Hepatocyte (in vitro differentiated cells): ENCODE measurements at regions not wholly inside any gene's neighbourhood (a gene's known extent, or its start where the extent isn't known, plus 50 kb on each side); places are given as distances from the start of the nearest gene placed in this dataset.

Experiments used
- DNase-seq: peaks from one replicate; pipeline ENCODE4 v3.0.0-alpha.2; 2016; ENCODE audit warnings: low spot score
- H2AFZ ChIP-seq: fragments of 200-600 bp; sonication (generic); 2 replicates; pipeline ENCODE4 v1.6.0; 2016; ENCODE audit warnings: antibody characterized with exemption, mild to moderate bottlenecking
- H3K27ac ChIP-seq: fragments of 200-600 bp; sonication (generic); 2 replicates; pipeline ENCODE4 v1.5.1; 2016; ENCODE audit warnings: mild to moderate bottlenecking
- H3K27me3 ChIP-seq: fragments of 200-600 bp; sonication (generic); 2 replicates; pipeline ENCODE4 v1.6.1; 2016
- H3K36me3 ChIP-seq: fragments of 200-600 bp; sonication (generic); replicated peaks from 2 replicates; pipeline ENCODE4 v1.5.1; 2016; ENCODE audit warnings: low read depth; ENCODE audit not compliant: insufficient read depth
- H3K4me1 ChIP-seq: fragments of 200-600 bp; sonication (generic); 2 replicates; pipeline ENCODE4 v1.5.1; 2016; ENCODE audit warnings: mild to moderate bottlenecking, moderate library complexity; ENCODE audit not compliant: insufficient read depth
- H3K4me2 ChIP-seq: fragments of 200-600 bp; sonication (generic); 2 replicates; pipeline ENCODE4 v1.6.0; 2016
- H3K4me3 ChIP-seq: fragments of 200-600 bp; sonication (generic); 2 replicates; pipeline ENCODE4 v1.5.1; 2016; ENCODE audit warnings: mild to moderate bottlenecking
- H3K79me2 ChIP-seq: fragments of 200-600 bp; sonication (generic); 2 replicates; pipeline ENCODE4 v1.6.0; 2017; ENCODE audit warnings: mild to moderate bottlenecking
- H3K9me2 ChIP-seq: fragments of 200-600 bp; sonication (generic); replicated peaks from 2 replicates; pipeline ENCODE4 v1.6.0; 2017; ENCODE audit warnings: mild to moderate bottlenecking; ENCODE audit not compliant: insufficient read depth
- H3K9me3 ChIP-seq: fragments of 200-600 bp; sonication (generic); 2 replicates; pipeline ENCODE4 v1.5.1; 2016; ENCODE audit warnings: low read depth, mild to moderate bottlenecking
- H4K20me1 ChIP-seq: fragments of 200-600 bp; sonication (generic); 2 replicates; pipeline ENCODE4 v1.6.0; 2016; ENCODE audit warnings: mild to moderate bottlenecking; ENCODE audit not compliant: insufficient read depth, poor library complexity, severe bottlenecking
- EZH2 ChIP-seq: fragments of 200-600 bp; sonication (generic); IDR thresholded peaks from 2 replicates; pipeline ENCODE4 v1.6.1; 2016; ENCODE audit warnings: antibody characterized with exemption, mild to moderate bottlenecking, borderline replicate concordance
- EZH2phosphoT487 ChIP-seq: fragments of 200-600 bp; sonication (generic); IDR thresholded peaks from one replicate; pipeline ENCODE4 v1.6.1; 2018; ENCODE audit warnings: antibody characterized with exemption, mild to moderate bottlenecking, low read depth, moderate library complexity; ENCODE audit not compliant: unreplicated experiment, severe bottlenecking
- WGBS: methylation state at CpG from one replicate; pipeline ENCODE4 v1.1.6; 2016; ENCODE audit warnings: low lambda C conversion rate; ENCODE audit errors: missing lambda C conversion rate; 5-methylcytosine and 5-hydroxymethylcytosine counted together
- TF ChIP-seq, protein P1 (sequence below): fragments of 200-600 bp; sonication (generic); IDR thresholded peaks from 2 replicates; pipeline ENCODE4 v1.5.1; 2016; ENCODE audit warnings: antibody characterized with exemption, mild to moderate bottlenecking; ENCODE audit not compliant: poor library complexity

DNA sequence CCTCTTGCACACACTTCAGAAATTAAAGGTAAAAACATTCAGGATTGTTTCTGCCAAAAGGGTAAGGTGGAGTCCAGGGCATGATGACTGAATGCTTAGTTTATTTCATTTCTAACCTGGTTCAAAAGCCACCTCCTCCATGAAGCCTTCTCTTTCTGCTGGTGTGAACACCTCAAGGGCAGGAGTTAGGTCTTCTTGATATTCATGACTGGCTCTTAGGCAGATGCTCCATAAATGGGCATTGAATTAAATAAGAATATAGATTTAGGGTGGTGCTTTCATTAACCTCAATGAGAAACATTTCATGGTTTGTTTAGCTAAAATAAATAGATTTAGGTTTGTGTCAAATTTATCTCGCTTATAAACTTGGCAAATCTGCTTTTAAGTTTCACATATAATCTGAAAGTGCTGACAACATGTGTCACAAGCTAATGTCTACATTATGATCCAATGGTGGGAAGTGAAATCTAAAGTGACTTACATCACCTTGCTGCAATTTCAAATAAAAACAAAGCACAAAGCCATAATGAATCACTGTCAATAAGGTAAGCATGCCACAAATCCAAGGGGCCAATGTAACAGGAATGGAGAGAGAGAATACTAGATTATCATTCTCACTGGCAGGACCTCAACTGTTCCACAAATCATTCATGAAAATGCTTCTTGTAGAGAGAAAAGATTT lies 72.7 kb upstream of the GRIP1 start:
- no peaks in the 10 kb centered on the region for H3K79me2 ChIP-seq
- no peak overlapping the region for H3K4me2 ChIP-seq
- H4K20me1 ChIP-seq = no peaks in the 10 kb centered on the region
- H3K36me3 ChIP-seq = no peaks in the 10 kb centered on the region
- no peaks in the 10 kb centered on the region for H3K27me3 ChIP-seq
- no peak overlapping the region for H2AFZ ChIP-seq
- no peak overlapping the region for H3K27ac ChIP-seq
- no peaks in the 10 kb centered on the region for H3K9me3 ChIP-seq
- no peak for DNase-seq
- H3K4me3 ChIP-seq = no peak overlapping the region
- no peaks in the 10 kb centered on the region for H3K4me1 ChIP-seq
- WGBS = 96% methylated on average over 1 of the region's 1 CpG
- no peaks in the 10 kb centered on the region for H3K9me2 ChIP-seq
- TF ChIP-seq, protein P1, sequence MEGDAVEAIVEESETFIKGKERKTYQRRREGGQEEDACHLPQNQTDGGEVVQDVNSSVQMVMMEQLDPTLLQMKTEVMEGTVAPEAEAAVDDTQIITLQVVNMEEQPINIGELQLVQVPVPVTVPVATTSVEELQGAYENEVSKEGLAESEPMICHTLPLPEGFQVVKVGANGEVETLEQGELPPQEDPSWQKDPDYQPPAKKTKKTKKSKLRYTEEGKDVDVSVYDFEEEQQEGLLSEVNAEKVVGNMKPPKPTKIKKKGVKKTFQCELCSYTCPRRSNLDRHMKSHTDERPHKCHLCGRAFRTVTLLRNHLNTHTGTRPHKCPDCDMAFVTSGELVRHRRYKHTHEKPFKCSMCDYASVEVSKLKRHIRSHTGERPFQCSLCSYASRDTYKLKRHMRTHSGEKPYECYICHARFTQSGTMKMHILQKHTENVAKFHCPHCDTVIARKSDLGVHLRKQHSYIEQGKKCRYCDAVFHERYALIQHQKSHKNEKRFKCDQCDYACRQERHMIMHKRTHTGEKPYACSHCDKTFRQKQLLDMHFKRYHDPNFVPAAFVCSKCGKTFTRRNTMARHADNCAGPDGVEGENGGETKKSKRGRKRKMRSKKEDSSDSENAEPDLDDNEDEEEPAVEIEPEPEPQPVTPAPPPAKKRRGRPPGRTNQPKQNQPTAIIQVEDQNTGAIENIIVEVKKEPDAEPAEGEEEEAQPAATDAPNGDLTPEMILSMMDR = no peak
- no peak for TF ChIP-seq EZH2phosphoT487
- TF ChIP-seq EZH2 = no peak

DNA sequence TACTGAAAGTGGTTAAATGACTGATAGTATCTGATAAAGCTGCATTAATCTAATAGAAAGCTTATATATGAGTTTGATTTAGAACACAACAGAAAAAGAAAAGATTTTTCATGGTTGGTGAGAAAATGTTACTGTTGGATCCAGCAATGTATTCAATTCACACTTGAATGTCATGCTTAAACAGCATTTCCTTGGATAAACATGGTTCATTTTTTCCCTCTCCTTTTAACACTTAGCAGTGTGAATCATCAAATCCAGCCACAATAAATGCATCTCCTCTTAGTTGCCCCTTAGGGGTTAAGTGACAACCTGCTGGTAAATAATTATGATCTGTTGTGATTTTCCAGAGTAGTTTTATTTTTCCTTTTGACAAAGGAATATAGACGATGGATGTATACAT lies 74.9 kb upstream of the GRIP1 start:
- H3K36me3 ChIP-seq = no peaks in the 10 kb centered on the region
- no peaks in the 10 kb centered on the region for H3K9me3 ChIP-seq
- no peaks in the 10 kb centered on the region for H3K9me2 ChIP-seq
- H4K20me1 ChIP-seq = no peaks in the 10 kb centered on the region
- no peak overlapping the region for H3K4me3 ChIP-seq
- no peaks in the 10 kb centered on the region for H3K27me3 ChIP-seq
- H3K4me2 ChIP-seq = no peak overlapping the region
- no peak for DNase-seq
- WGBS = 71% methylated on average over 1 of the region's 1 CpG
- H3K79me2 ChIP-seq = no peaks in the 10 kb centered on the region
- TF ChIP-seq EZH2phosphoT487 = no peak
- TF ChIP-seq, protein P1 = no peak
- no peak for TF ChIP-seq EZH2
- H3K4me1 ChIP-seq = no peaks in the 10 kb centered on the region
- H2AFZ ChIP-seq = no peak overlapping the region
- no peak overlapping the region for H3K27ac ChIP-seq

DNA sequence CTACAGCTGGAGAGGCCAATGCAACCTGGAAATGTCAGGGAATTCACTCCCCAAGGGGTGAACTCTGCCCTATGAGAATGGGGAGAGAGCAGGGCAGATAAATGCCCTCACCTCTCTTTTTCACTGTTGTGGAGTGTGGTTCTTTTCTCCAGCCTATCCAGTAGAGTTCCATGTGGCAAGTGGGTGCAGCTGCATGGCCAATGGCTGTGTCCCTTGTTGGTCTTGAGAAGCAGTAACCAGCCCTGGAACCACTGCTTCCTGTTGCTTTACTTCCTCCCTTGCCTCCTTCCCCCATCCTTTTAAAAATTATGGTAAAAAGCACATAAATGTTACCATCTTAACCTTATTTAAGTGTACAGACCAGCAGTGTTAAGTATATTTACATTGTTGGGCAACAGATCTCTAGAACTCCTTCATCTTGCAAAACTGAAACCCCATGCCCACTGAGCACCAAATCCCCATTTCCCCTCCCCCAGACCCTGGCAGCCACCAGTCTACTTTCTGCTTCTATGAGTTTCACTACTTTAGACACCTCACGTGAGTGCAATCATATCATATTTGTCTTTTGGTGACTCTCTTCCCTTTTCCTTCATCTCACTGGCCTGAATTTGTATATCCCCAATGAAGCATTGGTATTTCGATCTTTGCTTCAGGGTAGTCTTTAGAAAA lies 77.0 kb upstream of the GRIP1 start:
- Histone ChIP-seq H3K27ac (no peak overlapping the region), H3K4me2 (no peak overlapping the region), H3K4me1 (no peaks in the 10 kb centered on the region), H3K36me3 (no peaks in the 10 kb centered on the region), H3K4me3 (no peak overlapping the region), H3K79me2 (no peaks in the 10 kb centered on the region), H3K9me2 (no peaks in the 10 kb centered on the region), H2AFZ (no peak overlapping the region), H4K20me1 (no peaks in the 10 kb centered on the region), H3K27me3 (no peaks in the 10 kb centered on the region), H3K9me3 (no peaks in the 10 kb centered on the region)
- no peak for DNase-seq
- 100% methylated on average over 2 of the region's 2 CpGs for WGBS
- TF ChIP-seq, protein P1 = no peak
- no peak for TF ChIP-seq EZH2
- TF ChIP-seq EZH2phosphoT487 = no peak
